Body of pancreas (tissue), 4 donors: ENCODE measurements at regions not wholly inside any gene's neighbourhood (a gene's known extent, or its start where the extent isn't known, plus 50 kb on each side); places are given as distances from the start of the nearest gene placed in this dataset.

Experiments
- POLR2A ChIP-seq, 3 donors: fragments of 450-650 bp; IDR thresholded peaks; one replicate each; pipeline ENCODE4 v1.6.1; 2016; ENCODE audit warnings: antibody characterized with exemption in 3 of 3, mild to moderate bottlenecking in 2 of 3
- TF ChIP-seq, protein P1 (sequence below), 7 experiments: fragments of 450-650 bp in 4 of 7; fragments of 200-600 bp in 3 of 7; sonication (generic) in 3 of 7; IDR thresholded peaks; one replicate each; pipeline ENCODE4 v1.5.1; 2016 to 2019; ENCODE audit warnings: antibody characterized with exemption in 7 of 7

DNA sequence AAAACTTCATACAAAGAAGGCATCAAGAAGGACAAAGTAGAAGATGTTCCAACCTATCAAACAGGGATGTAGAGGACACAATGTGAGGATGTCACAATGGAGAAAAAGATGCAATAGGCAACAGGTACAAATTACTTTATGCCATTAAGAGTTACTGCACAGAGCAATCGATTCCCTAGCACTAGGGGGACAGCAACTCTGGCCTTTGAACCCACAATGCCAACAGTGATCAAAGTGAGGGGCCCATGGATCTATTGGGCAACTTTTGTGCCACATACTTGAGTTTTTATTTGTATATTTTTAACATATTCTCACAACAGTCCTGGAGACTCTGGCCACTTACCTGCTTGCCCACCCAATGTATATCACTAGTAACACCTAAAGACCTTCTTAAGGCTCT is 220.2 kb downstream of the HNMT start:
- TF ChIP-seq, protein P1, sequence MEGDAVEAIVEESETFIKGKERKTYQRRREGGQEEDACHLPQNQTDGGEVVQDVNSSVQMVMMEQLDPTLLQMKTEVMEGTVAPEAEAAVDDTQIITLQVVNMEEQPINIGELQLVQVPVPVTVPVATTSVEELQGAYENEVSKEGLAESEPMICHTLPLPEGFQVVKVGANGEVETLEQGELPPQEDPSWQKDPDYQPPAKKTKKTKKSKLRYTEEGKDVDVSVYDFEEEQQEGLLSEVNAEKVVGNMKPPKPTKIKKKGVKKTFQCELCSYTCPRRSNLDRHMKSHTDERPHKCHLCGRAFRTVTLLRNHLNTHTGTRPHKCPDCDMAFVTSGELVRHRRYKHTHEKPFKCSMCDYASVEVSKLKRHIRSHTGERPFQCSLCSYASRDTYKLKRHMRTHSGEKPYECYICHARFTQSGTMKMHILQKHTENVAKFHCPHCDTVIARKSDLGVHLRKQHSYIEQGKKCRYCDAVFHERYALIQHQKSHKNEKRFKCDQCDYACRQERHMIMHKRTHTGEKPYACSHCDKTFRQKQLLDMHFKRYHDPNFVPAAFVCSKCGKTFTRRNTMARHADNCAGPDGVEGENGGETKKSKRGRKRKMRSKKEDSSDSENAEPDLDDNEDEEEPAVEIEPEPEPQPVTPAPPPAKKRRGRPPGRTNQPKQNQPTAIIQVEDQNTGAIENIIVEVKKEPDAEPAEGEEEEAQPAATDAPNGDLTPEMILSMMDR (IDR thresholded peaks at IDR 0.05), result no peak
- TF ChIP-seq POLR2A (IDR thresholded peaks at IDR 0.05), result no peak
